ENCODE measurements at regions not wholly inside any gene's neighbourhood (a gene's known extent, or its start where the extent isn't known, plus 50 kb on each side); places are given as distances from the start of the nearest gene placed in this dataset.

- Mint-ChIP-seq H3K4me3 (no peak overlapping the region), H3K27ac (no peak overlapping the region), H3K4me1 (no peaks in the 10 kb centered on the region), H3K36me3 (ENCODE audit: insufficient read depth in 1 of 3, low read depth in 3 of 3) (no peaks in the 10 kb centered on the region), H3K27me3 (ENCODE audit: low read depth) (peaks cover 46% of the 10 kb centered on the region), H3K9me3 (no peaks in the 10 kb centered on the region)
- Histone ChIP-seq H3K27ac (ENCODE audit: insufficient read length, low read depth, low read length) (no peak overlapping the region), H3K23me2 (ENCODE audit: insufficient read length, low read depth, low read length, poor library complexity, severe bottlenecking) (no peaks in the 10 kb centered on the region), H2BK15ac (ENCODE audit: low read depth, low read length) (no peak overlapping the region), H3K79me1 (ENCODE audit: insufficient read depth, low read depth, low read length, poor library complexity, severe bottlenecking) (no peaks in the 10 kb centered on the region), H2AFZ (ENCODE audit: low read length) (no peak overlapping the region), H3K27me3 (ENCODE audit: insufficient read depth, low read length) (no peaks in the 10 kb centered on the region), H3K14ac (ENCODE audit: insufficient read depth, low read length) (no peak overlapping the region), H3K18ac (ENCODE audit: insufficient read length, low read depth, low read length) (no peak overlapping the region), H3K4ac (ENCODE audit: low read depth, low read length) (no peak overlapping the region), H2BK120ac (ENCODE audit: low read depth, low read length, poor library complexity, severe bottlenecking) (no peak overlapping the region), H3K23ac (ENCODE audit: insufficient read length, low read depth, low read length) (no peak overlapping the region), H4K8ac (replicated peaks; ENCODE audit: insufficient read length, low read depth, low read length) (no peak overlapping the region), H4K20me1 (ENCODE audit: control insufficient read depth, insufficient read depth, insufficient read length) (no peaks in the 10 kb centered on the region), H3K79me2 (ENCODE audit: insufficient read depth, low read length) (no peaks in the 10 kb centered on the region), H3K4me1 (ENCODE audit: insufficient read depth, low read length) (no peaks in the 10 kb centered on the region; the same call in 1 of the 2 replicates), H4K91ac (ENCODE audit: insufficient read length, low read depth, low read length) (no peak overlapping the region), H3K4me2 (ENCODE audit: insufficient read depth, insufficient read length, low read length) (no peak overlapping the region), H3K9me3 (ENCODE audit: control insufficient read depth, low read depth, low read length) (no peaks in the 10 kb centered on the region), H2AK5ac (ENCODE audit: insufficient read length, low read length) (no peak overlapping the region), H3K9ac (ENCODE audit: extremely low read depth, insufficient read length, low read length) (no peak overlapping the region), H2BK5ac (ENCODE audit: insufficient read length, low read length) (no peak overlapping the region), H4K5ac (ENCODE audit: insufficient read length, low read depth, low read length) (no peak overlapping the region), H3K56ac (ENCODE audit: insufficient read length, low read depth, low read length) (no peak overlapping the region), H2BK12ac (ENCODE audit: insufficient read length, low read depth, low read length) (no peak overlapping the region), H3T11ph (ENCODE audit: low read length) (no peak overlapping the region), H2BK20ac (ENCODE audit: low read depth, low read length, poor library complexity, severe bottlenecking) (no peak overlapping the region)
- no peak for TF ChIP-seq CTCF (conservative IDR thresholded peaks at IDR 0.05)
- WGBS (ENCODE audit: extremely low coverage, insufficient read length, low lambda C conversion rate) = no CpG with 5 or more reads among the region's 1 CpG
- no peak for DNase-seq
These were observed 57.1 kb downstream of the NKX2-1 start for GRCh38 chr14:36462890-36463289.
